IPS DF 4.7 (cell line): ENCODE measurements at regions not wholly inside any gene's neighbourhood (a gene's known extent, or its start where the extent isn't known, plus 50 kb on each side); places are given as distances from the start of the nearest gene placed in this dataset.

Experiments
- DNase-seq: peaks from one replicate; pipeline ENCODE4 v3.0.0-alpha.2; 2013; ENCODE audit warnings: low spot score; ENCODE audit errors: extremely low read depth

DNA sequence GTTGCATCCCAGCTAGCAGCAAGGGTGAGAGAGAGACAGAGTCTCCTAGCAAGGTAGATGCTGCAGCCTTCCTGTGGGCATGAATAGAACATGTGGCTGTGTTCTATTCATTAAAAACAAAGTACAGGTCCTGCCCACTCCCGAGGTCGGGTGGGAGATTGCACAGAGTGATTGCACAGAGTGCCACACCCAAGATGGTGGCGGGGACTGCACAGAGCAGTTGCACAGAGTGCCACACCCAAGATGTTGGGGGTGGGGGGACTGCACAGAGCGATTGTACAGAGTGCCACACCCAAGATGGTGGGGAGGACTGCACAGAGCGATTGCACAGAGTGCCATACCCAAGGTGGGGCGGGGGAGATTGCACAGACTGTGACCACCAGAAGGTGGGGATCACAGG lies 410.8 kb upstream of the EEF2KMT start:
- DNase-seq, result no peak

DNA sequence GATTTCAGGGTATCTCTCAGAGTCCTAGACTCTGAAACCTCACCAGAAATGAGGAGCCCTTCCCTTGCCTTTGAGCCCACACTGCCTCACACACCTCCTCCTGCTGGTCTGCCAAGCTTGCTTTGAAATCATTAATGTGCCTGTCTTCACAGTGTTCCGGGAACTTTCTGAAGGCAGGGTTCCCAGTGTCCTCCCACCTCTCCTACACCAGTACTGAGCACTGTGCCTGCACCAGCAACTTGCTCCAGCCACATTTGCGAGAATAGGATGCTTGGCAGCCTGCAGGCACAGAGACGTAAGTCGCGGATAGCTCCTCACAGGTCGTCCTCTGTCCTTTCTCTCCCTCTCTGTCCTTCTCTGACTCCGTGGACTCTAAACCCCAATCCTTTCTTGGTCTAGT lies 408.4 kb upstream of the EEF2KMT start:
- no peak for DNase-seq

DNA sequence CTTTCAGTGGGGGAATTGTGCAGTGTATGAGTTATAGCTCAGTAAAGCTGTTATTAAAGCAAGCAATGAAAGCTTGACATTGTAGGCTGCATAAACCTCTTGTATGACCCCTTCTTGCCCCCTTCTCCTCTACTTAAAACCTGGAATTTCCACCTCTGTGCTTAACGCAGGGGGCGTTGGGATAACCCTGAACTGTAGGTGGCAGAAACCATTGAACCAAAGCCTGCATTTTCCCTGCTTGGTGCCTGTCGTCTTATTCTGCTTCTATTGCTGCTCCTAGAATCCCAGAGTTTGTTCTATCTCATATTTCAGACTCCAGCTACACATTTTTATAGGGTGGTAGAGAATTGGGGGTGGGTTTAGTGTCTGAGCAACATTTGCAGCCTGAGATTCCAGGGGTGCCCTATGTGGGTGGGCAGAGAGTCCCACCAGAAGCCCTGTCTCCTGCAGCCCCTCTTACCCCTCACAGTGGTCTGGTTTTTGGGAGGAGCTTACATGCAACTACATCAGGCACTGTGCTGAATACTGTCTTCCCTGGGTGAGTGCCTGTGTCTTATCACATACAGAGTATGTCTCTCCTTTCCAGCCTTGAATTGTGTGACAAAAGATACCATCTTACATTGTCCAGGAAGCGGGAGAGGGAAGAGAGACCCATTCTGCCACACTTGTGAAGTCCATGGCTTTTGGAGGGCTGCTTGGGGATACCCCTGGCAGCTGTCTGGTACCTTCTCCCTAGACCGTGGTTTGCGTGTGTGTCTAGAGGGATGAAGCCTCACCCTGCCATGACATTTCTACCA lies 407.7 kb upstream of the EEF2KMT start:
- DNase-seq, result no peak

- DNase-seq, result no peak
These were observed 406.6 kb upstream of the EEF2KMT start for GRCh38 chr16:5504064-5504781.

DNA sequence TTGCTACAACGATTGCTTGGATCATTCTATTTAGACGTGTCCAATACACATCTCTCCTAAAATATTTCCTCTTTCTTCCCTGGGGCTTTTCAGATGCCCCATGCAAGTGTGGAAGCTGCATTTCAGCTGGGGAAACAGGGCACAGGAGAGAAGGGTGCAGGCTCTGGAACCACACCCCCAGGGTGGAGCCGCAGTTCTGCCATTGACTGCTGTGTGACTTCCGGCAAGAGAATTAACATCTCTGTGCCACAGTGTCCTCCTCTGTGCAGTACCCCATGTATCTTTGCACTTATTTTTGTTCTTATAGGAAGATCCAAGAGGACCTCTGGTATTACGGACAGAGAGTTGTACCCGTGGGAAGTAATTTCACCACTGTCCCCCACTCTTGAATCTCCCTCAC lies 405.3 kb upstream of the EEF2KMT start:
- DNase-seq, result no peak

GRCh38 chr16:5502467-5502869 lies 404.9 kb upstream of the EEF2KMT start:
- DNase-seq, result no peak

GRCh38 chr16:5500526-5500925 lies 402.9 kb upstream of the EEF2KMT start:
- no peak for DNase-seq

DNA sequence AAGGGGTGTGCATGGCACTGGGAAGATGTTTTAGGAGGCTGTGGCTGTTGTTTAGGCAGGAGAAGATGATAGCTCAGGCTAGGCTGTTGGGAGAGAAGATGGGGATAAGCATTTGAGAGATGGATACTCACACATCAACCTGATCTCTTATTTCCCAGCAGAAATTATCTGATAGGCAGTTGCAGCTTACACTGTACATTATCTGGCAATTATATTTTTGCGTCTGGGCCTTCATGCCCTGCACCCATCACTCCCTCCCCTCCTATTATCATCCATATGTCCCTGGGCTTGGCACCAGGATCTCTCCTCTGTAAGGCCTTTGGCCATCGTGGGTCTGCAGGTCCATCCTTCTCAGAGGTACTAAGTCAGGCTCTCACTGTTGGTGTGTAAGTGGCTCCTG lies 401.0 kb upstream of the EEF2KMT start:
- no peak for DNase-seq

- no peak for DNase-seq
These were observed 398.4 kb upstream of the EEF2KMT start for GRCh38 chr16:5496013-5496412.

DNA sequence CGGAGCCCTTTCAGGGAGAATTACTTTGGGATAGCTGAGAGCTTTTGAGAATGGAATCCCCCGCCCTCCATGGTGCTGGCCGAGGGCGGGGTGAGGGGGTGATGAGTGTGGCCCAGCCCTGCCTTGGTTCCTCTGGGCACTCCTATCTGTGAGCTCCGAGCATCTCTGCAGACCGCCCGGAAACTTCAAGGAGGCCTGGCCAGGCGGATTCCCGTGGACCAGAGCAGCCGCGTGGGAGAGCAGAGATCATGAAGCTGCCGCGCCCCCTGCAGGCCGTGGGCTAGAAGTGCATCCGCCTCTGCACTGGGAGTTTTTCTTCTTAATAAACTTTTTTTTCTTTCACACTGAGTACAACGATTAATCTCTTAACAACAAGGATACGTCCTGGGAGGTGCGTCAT lies 392.9 kb upstream of the EEF2KMT start:
- no peak for DNase-seq

DNA sequence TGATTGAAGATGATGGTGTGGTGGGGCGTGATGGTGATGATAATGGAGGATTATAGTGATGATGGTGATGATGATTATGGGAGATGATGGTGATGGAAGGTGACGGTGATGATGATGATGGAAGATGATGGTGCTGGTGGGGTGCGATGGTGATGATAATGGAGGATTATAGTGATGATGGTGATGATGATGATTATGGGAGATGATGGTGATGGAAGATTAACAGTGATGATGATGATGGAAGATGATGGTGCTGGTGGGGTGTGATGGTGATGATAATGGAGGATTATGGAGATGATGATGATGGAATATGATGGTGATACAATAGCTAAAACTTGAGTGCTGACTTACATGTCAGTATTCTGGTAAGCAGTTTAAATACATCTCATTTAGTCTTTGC lies 391.0 kb upstream of the EEF2KMT start:
- DNase-seq, result no peak

- no peak for DNase-seq
These were observed 390.1 kb upstream of the EEF2KMT start for GRCh38 chr16:5487728-5488127.

- DNase-seq, result no peak
These were observed 384.7 kb upstream of the EEF2KMT start for GRCh38 chr16:5482256-5482655.

GRCh38 chr16:5480431-5481195 lies 383.0 kb upstream of the EEF2KMT start:
- DNase-seq, result no peak

- no peak for DNase-seq
These were observed 382.3 kb upstream of the EEF2KMT start for GRCh38 chr16:5479926-5480325.

DNA sequence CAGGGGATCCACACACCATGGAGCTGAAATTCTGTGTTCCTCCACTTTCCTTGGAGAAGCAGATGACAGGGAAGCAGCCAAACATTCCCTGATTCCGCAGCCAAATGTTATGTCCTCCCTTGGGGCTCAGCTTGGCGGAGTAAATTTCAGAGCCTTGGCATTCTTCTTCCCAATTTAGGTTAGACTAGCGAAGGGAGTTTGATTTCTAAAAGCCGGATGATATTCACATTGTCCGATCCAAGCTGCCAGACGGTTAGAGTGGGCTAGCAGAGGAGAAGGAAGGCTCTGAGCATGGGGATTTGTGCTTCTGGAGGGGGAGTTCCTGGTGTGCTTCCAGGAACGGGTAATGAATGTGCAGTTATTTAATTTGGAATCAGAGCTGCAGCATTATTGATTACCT lies 380.4 kb upstream of the EEF2KMT start:
- DNase-seq, result no peak

- DNase-seq, result no peak
These were observed 379.7 kb upstream of the EEF2KMT start for GRCh38 chr16:5477251-5477650.

DNA sequence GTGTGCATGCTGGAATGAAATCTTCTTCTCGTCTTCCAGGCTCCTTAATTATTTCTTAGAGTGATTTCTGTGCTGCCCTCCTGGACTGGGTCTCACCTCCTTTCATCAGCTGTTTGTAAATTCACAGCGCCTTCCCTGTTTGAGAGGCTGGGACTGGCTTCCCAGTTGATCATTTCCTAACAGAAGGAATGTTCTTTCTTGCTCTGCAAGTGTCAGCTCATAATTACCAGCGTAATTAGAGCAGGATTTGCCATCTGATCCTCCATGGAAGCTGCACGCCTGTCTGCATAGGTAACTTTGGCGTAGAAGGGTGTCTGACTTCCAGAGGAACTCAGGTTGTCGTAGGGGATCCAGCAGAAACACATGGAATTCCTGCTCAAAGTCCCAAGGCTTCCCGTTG lies 375.0 kb upstream of the EEF2KMT start:
- DNase-seq, result no peak

- no peak for DNase-seq
These were observed 370.9 kb upstream of the EEF2KMT start for GRCh38 chr16:5468488-5468887.

- no peak for DNase-seq
These were observed 370.0 kb upstream of the EEF2KMT start for GRCh38 chr16:5467552-5467951.

- no peak for DNase-seq
These were observed 369.0 kb upstream of the EEF2KMT start for GRCh38 chr16:5466551-5466950.

GRCh38 chr16:5465714-5466113 lies 368.1 kb upstream of the EEF2KMT start:
- DNase-seq, result no peak
